A673 (cell line): ENCODE measurements at regions not wholly inside any gene's neighbourhood (a gene's known extent, or its start where the extent isn't known, plus 50 kb on each side); places are given as distances from the start of the nearest gene placed in this dataset.
A peak's percentile ranks its signal among the peaks of the same experiment; 100 is the strongest.

ENCODE experiments used
- BruUV-seq: library from RNA; stranded (reverse); fragments of 400-500 nt; replicated peaks from 2 replicates; lab custom pipeline; 2021; lab: Mats Ljungman, UMichigan
- CTCF ChIA-PET: fragments of 300-600 bp; sonication (Branson Sonifier 250); formaldehyde crosslinking; loops from one replicate; lab custom pipeline; 2022; ENCODE audit warnings: antibody characterized with exemption; lab: Charles Lee
- POLR2A ChIA-PET: fragments of 300-600 bp; sonication (Branson Sonifier 250); formaldehyde crosslinking; loops from one replicate; lab custom pipeline; 2022; ENCODE audit warnings: antibody characterized with exemption; ENCODE audit not compliant: low non-redundant PET; lab: Charles Lee
- DNase-seq: peaks from one replicate; pipeline ENCODE4 v3.0.0-alpha.2; 2015; ENCODE audit warnings: low spot score
- H3K27ac ChIP-seq: fragments of 200-600 bp; sonication (generic); 2 replicates; pipeline ENCODE4 v1.5.1; 2016; ENCODE audit warnings: mixed run types, low read depth, mild to moderate bottlenecking, mixed read lengths, antibody characterized with exemption, low read length; ENCODE audit not compliant: poor library complexity, severe bottlenecking
- H3K27me3 ChIP-seq: fragments of 200-600 bp; sonication (generic); replicated peaks from 2 replicates; pipeline ENCODE4 v1.6.1; 2017; ENCODE audit warnings: mixed run types, low read depth, mild to moderate bottlenecking, mixed read lengths, antibody characterized with exemption, low read length; ENCODE audit not compliant: insufficient read depth, poor library complexity
- H3K36me3 ChIP-seq: fragments of 200-600 bp; sonication (generic); 2 replicates; pipeline ENCODE4 v1.6.1; 2016; ENCODE audit warnings: mixed run types, mild to moderate bottlenecking, mixed read lengths, antibody characterized with exemption, low read length; ENCODE audit not compliant: insufficient read depth, poor library complexity, severe bottlenecking
- H3K4me1 ChIP-seq: fragments of 200-600 bp; sonication (generic); 2 replicates; pipeline ENCODE4 v1.6.1; 2017; ENCODE audit warnings: mixed run types, mild to moderate bottlenecking, mixed read lengths, antibody characterized with exemption, low read length; ENCODE audit not compliant: insufficient read depth, poor library complexity, severe bottlenecking
- H3K4me3 ChIP-seq: fragments of 200-600 bp; sonication (generic); 2 replicates; pipeline ENCODE4 v1.5.1; 2016; ENCODE audit warnings: low read depth, mixed run types, mild to moderate bottlenecking, mixed read lengths, low read length; ENCODE audit not compliant: poor library complexity, severe bottlenecking
- H3K9me3 ChIP-seq: fragments of 200-600 bp; sonication (generic); 2 replicates; pipeline ENCODE4 v1.6.1; 2016; ENCODE audit warnings: mixed run types, low read depth, mild to moderate bottlenecking, mixed read lengths, antibody characterized with exemption, low read length; ENCODE audit not compliant: poor library complexity, severe bottlenecking
- CTCF ChIP-seq: fragments of 300-800, 200-600 bp; sonication (generic); conservative IDR thresholded peaks from 2 replicates; pipeline ENCODE4 v1.5.1; 2017; ENCODE audit warnings: low read depth, mild to moderate bottlenecking, antibody characterized with exemption, low read length, moderate library complexity, mixed read lengths
- EZH2 ChIP-seq: fragments of 200-600 bp; sonication (generic); IDR thresholded peaks from 2 replicates; pipeline ENCODE4 v1.6.1; 2017; ENCODE audit warnings: borderline replicate concordance, low read depth, mild to moderate bottlenecking, mixed read lengths, antibody characterized with exemption, low read length; ENCODE audit not compliant: poor library complexity, severe bottlenecking
- intact Hi-C: fragments of 100-400 bp; cut with micrococcal nuclease; formaldehyde crosslinking; loops from one replicate; pipeline ENCODE4 v1.10.0; 2022; ENCODE audit not compliant: unreplicated experiment

- H3K36me3 ChIP-seq, result no peaks in the 10 kb centered on the region
- DNase-seq, result no peak
- intact Hi-C loops, result no loop called here
- no peak for TF ChIP-seq EZH2
- TF ChIP-seq CTCF, result no peak
- peaks cover 14% of the 10 kb centered on the region for H3K4me1 ChIP-seq
- no peak overlapping the region for H3K27ac ChIP-seq
- H3K4me3 ChIP-seq, result no peak overlapping the region
- H3K9me3 ChIP-seq, result no peaks in the 10 kb centered on the region
- H3K27me3 ChIP-seq, result no peaks in the 10 kb centered on the region
- CTCF ChIA-PET, result no interaction called here
- POLR2A ChIA-PET, result no interaction called here
- no TSS peak for BruUV-seq
Observed at GRCh38 chr7:93751421-93751820, 139.1 kb downstream of the TFPI2 start.

- peaks cover 15% of the 10 kb centered on the region for H3K4me1 ChIP-seq
- no peaks in the 10 kb centered on the region for H3K9me3 ChIP-seq
- H3K4me3 ChIP-seq, result no peak overlapping the region
- intact Hi-C loops, result no loop called here
- ChIA-PET POLR2A (no interaction called here), CTCF (no interaction called here)
- no peak for TF ChIP-seq EZH2
- no peak for TF ChIP-seq CTCF
- H3K27me3 ChIP-seq, result no peaks in the 10 kb centered on the region
- BruUV-seq, result no TSS peak
- H3K36me3 ChIP-seq, result no peaks in the 10 kb centered on the region
- H3K27ac ChIP-seq, result no peak overlapping the region
- no peak for DNase-seq
Observed at GRCh38 chr7:93750986-93751385, 139.6 kb downstream of the TFPI2 start.

GRCh38 chr7:93747019-93747418, 143.5 kb downstream of the TFPI2 start:
- Histone ChIP-seq H3K9me3 (no peaks in the 10 kb centered on the region), H3K27ac (no peak overlapping the region), H3K4me1 (peaks cover 15% of the 10 kb centered on the region), H3K36me3 (no peaks in the 10 kb centered on the region), H3K4me3 (no peak overlapping the region), H3K27me3 (no peaks in the 10 kb centered on the region)
- peak; percentile 58 for DNase-seq
- TF ChIP-seq CTCF, result no peak
- TF ChIP-seq EZH2, result no peak
- intact Hi-C loops, result no loop called here
- no TSS peak for BruUV-seq
- ChIA-PET POLR2A (no interaction called here), CTCF (no interaction called here)
